HG03175 (cell line): ENCODE measurements at regions not wholly inside any gene's neighbourhood (a gene's known extent, or its start where the extent isn't known, plus 50 kb on each side); places are given as distances from the start of the nearest gene placed in this dataset.
"Not testable (repeated sequence)": the region's sequence is repeated elsewhere in the genome, so short reads cannot be mapped to it uniquely, and the experiment has no call there.

ENCODE experiments used
- ATAC-seq: cut with Tn5 transposase; IDR thresholded peaks from one replicate; pipeline ENCODE4 v1.9.1; 2021; ENCODE audit warnings: mild to moderate bottlenecking, moderate library complexity; ENCODE audit not compliant: unreplicated experiment

DNA sequence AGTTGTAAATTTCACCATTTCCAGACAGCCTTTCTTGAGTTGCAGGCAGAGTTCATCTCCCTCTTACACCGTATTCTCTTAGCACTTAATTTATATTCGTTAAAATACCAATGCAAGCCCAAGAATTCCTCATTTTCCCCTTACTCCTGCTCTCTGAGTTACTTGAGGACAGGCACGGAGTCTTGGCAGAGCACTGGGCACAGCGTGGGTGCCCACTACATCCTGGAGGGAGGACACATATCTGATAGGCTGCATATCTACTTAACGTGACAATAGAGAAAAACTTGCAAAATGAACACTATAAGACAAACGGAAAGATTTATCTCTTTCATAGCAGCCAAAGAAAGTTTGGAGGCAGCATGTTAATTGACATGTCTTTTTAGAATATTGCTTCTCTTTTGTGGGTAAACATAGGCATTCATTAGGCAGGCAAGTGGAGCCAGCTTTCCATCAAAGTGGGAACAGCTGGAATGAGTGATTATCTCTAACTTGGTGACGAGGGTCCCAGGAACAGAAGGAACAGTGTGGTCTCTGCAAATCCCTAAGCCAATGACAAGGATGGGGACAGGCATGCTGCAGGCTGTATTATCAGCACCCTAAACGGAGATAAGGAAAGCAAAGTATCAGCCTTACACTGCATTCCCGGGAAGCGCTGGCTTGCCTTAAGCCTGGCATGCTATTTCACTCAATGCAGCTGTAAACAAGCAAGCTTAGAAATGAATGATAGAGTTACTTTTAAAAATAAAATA is 116.5 kb downstream of the RTP4 start:
- no peak for ATAC-seq

DNA sequence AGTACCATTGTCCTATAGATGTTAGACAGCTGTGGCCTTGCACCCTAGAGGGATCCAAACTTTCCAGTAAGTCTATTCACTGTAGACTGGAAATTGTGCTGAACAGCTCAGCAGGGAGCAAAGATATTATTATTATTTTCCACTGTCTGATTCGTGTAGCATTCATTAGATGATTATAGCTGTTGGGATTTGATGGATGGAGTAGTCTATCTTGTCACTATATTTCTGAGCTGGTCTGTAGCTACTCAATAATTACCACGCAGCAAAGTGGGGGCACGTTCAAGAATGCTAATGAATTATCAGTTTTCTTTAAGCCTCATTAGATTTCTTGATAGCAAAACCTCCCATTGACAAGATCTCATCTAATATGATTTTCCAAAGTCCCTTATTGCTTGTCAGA is 113.2 kb downstream of the RTP4 start:
- no peak for ATAC-seq

DNA sequence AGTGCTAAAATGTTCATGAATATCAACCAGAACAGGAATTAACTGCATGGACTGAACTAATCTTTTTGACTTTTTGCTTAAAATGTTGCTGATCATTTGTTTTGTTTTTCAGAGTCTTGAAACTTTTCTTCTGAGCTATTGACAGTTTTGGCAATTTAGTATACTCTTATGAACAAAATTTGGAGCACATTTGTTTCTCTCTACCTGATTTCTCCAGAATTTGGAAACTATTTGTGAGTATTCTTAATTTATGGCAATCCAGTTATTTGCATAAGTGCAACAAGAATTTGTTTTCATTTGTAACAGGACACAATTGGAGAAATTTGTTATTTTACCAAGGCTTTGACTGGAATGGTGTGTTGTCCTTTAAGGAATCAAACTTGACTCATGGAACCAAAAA is 107.4 kb downstream of the RTP4 start:
- not testable (repeated sequence) for ATAC-seq

DNA sequence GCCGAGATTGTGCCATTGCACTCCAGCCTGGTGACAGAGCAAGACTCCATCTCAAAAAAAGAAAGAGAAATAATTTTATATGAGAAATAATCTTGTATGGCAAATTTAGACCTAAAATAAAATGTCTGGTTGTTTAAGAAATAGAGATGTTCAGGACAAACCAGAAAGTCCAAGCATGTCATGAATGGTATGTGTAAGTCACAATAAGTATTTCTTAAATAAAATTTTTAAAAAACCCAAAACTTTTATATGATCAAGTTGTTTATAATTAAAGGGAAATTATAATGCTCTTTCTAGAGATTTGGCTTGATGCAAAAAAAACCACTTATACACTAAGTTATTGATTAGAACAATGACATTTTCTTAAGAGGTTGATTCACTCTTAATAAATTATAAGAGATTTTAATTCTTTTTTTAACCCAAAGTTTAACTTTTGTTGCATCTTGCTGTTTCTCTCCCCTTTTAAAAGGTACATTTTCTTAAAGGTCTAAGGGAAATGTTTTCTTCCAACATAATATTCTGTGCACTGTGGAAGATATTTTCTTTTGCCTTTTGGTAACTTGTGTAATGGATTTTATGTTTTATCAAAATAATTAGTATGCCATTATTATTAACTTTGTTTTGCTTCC is 105.7 kb downstream of the RTP4 start:
- no peak for ATAC-seq

DNA sequence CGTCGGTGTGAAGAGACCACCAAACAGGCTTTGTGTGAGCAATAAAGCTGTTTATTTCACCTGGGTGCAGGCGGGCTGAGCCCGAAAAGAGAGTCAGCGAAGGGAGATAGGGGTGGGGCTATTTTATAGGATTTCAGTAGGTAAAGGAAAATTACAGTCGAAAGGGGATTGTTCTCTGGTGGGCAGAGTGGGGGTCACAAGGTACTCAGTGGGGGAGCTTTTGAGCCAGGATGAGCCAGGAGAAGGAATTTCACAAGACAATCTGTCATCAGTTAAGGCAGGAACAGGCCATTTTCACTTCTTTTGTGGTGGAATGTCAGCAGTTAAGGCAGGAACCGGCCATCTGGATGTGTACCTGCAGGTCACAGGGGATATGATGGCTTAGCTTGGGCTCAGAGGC is 98.1 kb downstream of the RTP4 start:
- ATAC-seq = not testable (repeated sequence)

DNA sequence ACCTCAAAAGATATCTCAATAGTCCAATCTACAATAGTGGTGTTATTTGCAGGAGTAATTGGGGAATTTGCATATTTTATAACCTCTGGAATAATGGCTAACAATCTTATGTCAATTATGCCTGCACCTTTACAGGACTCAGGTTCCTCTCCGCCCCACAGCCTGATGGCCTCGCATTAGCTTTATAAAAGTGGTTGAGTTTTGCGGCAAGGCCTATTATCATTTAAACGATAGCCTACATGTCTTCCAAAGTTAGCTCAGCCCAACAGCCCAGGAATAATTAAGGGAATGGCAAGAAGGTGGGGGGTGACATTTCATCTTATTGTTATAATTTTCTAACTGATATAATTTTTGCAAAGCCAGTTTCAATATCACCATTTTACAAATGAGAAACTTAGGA is 97.3 kb downstream of the RTP4 start:
- no peak for ATAC-seq

DNA sequence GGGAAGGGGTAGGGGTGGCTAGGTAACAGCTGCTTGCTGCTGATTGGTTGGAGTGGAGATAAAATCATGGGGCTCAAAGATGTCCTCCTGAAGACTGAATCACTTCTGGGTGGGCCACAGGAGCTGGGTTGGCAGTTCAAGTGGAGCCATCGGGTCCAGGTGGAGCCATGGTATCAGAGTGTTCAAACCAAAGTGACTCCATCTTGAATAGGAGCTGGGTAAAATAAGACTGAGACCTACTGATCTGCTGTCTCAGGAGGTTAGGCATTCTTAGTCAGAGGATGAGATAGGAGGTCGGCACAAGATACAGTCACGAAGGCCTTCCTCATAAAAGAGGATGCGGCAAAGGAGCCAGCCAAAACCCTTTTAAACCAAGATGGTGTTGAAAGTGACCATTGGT is 96.5 kb downstream of the RTP4 start:
- no peak for ATAC-seq

DNA sequence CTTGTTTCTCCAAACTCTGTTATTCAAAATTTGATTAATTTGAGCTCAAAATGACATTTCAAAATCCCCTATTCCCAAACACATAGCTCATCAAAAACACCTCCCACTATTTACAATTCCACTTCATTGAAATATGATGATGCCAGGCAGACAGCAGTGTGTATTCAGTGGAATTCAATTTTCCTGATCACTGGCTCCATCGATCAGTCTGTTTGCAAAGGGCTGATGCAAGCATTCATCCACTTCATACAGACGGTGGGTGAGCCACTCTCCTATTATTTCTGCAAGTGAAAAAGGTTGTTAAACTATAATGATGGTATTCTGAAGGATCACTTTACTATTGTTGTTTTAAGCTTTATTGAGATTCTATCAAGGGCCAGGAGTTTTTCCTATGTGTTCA is 90.7 kb downstream of the RTP4 start:
- ATAC-seq = no peak

DNA sequence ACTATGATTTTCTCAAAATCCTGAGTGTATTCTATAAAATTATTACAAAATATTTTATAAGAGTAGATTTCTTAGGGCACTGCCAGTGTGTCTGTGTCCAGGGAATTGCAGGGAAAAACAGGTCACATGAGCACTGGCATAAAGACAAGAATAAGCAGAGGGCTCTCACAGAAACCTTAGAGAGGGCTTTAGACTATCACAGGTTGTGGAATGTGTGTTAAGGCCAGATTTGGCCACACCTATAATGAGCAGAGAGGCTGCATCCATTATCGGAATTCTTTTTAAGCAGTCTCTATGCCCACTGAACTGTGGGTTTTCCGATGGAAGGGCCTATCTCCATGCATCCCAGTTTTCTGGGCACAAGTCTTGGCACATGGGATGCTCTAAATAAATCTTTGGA is 90.2 kb downstream of the RTP4 start:
- no peak for ATAC-seq

DNA sequence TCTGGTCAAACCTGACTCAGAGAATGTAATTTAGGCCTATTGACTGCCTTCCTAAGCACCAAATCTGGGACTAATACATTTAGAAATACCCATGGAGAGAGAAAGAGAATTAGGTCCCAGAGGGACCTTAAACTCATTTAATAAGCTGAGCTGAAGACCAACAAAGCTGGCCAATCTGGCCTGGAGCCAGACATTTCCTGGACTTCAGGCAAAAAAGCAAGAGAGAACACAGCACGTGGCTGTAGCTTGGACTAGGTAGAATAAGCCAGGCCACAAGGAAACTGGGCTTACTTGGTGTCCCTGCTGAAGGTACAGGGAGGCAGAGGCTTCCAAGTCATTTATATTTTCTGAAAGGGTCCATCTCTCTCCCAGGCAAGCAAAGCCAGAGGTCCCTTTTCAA is 88.1 kb downstream of the RTP4 start:
- no peak for ATAC-seq

DNA sequence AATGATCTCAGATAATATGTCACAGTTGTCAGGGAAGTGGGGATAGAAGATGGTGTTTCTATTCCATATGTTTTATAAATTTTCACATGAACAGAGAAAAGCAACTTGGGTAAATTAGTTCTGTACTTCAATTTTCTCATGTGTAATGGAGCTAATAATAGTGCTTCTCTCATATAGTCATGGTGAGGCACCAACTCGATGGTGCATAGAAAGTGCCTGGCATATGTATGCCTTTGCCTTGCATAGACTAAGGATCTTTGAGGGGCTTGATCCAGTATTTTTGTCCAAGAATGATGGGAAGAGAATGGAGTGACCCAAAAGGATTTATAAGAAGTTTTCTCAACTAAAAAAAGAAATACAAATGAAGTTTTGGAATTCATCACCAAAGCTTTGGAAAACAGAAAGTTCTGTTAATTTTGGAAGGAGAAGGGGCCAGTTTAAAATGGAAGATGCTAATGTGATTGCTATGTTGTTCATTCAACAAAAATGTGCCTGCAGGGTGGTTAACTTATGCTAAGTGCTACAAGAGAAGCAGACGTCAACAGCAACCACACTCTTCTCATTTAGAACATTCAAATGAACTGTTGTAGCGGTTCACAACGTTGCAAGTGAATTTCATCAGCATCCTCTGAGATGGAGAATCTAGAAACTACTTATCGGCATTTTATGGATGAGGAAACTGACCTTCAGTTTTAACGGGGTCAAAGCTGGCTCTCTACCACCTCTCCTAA is 86.1 kb downstream of the RTP4 start:
- no peak for ATAC-seq

DNA sequence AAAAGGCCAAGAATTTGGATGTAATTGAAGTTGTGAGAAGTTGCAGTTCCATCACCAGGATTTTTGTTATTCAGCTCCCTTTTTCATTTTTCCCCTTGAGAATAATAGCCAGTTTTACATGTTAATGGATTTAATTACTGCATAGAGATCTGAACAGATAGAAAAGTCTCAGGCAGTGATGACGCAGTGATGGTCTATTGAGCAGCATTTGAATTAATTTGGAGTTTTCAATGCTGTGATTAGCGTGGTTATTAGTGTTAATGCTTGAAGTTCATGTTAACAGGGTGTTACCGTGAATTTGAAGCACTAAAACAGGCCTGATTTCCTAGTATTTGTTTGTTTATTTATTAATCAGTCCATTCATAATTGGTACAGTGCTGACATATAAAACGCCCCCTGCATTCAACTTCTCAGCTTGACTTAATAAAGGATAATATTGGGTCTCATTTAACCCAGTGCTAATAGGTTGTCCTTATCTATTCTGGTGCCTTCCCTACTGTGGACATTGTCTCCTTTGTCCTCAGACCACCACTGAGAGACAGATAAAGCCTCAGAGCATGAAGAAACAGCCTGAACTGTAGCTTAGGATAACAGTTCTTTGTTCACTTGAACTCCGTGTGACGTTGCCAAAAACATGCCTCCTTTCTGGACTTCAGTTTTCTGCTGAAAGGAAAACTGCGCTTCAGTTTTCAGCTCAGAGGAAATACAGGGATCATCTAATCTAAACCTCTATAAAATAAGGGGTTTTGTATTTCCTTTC is 82.4 kb downstream of the RTP4 start:
- ATAC-seq = no peak

DNA sequence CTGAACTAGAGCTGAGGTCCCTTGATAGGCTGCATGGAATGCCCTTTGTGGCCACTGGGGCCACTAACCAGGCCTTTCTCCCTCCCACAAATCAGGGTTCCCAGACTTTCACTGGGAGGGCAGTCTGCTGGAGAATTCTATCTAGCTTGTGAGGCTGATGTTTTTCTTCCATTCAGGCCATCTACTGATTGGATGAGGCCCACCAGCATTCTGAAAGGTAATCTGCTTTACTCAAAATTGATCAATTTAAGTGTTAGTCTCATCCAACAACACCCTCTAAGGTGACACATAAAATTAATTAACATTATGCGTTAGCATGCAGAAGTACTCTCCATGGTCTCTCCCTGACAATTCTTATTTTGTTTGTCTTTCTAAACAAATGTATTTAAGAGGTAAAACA is 80.5 kb downstream of the RTP4 start:
- ATAC-seq = no peak

DNA sequence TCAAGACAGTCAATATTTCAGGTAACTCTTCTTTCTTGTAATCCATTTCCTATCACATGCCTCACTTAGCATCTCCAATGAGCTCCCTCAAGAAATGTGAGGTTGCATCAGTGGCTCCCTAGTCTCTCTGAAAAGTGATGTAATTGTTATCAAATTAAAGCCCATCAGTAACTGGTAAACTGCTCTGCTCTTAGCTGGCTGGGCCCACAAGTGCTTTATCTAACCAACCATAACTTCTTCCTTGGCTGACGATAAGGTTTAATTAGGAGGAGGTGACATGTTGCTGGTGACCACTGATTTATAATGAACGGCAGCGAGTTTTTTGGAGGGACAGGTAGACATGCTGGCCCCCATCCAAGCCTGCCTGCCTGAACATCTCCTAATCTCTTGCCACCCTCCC is 79.6 kb downstream of the RTP4 start:
- no peak for ATAC-seq

DNA sequence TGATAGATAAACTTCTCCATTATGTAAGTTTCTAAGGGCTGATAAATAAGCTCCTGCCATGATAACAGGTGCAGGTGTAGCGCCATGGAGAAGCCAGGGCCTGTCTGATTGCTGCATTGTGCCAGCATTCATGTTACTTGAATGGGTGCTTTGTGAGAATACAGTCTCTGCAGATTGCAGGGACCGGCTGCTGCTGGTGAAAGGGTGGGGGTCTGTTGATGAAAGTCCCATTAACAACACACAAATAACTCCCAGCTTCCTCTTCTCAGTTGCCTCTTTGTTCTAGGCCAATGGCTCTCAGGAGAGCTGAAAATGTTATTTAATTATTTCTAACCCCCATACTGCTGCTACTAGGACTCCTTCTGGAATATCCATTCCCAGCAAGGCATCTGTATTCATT is 77.2 kb downstream of the RTP4 start:
- ATAC-seq = no peak

DNA sequence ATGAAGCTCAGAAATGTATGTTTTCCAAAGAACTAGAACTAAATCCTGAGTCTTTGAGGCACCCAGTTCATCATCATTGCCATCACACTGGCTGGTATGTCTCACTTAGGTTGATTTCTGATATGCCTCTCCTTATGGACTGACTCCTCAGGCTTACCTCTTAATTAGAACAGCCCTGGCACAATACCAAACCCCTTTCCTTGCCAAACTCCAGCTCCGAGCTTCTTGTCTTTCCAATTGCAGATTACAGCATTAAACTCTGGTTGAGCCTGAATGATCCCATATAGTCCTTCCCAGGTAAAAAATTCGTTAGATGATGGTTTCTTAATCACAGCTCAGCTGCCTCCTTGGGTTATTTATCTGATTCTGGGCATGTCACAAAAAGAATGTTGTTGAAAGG is 66.3 kb downstream of the RTP4 start:
- ATAC-seq = no peak

DNA sequence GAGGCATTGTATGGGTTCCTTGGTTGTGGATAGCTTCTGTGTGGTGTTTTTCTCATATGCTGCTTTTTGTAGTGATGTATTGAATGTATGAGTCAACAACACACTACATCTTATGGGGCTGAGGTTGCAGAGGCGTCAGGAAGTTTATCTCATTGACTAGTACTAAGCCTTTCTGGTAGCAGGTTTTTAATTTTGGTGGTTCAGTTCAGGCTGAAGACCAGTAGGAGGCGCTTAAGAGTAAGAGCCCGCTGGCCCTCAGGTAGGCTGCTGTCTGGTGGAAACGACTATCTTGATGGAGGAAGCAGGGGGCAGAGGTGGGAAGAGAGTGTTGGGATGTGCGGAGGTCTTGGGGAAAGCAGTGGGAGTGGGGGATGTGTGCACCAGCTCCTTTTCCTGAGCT is 62.4 kb downstream of the RTP4 start:
- ATAC-seq = no peak
